ENCODE measurements at regions not wholly inside any gene's neighbourhood (a gene's known extent, or its start where the extent isn't known, plus 50 kb on each side); places are given as distances from the start of the nearest gene placed in this dataset.

DNA sequence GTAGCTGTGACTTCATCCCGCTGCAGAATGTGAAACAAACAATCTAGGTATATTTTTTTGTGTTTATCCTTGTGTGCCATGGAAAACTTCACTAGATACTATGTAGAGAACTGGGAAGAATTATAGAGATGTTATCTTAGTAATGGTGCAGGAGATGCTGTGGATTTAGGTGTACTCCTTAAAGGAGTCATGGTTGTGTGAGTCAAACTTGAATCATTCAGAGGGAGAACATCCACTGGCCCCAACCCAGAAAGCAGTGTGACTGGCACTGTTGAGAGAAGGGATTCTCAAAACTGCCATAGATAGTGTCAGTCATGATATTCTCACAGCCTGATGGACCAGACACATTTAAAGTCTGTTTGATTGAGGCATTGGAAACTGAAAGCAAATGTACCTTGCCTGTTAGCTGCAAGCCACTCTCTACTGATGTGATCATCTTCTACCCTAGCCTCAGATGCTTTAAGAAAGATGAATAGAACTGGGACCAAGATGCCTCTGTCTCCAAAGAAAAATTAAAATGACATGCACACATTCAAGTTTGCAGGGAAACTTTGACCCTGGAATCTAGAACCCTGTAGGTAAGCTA, 754.6 kb downstream of the MRPL39 start:
- Histone ChIP-seq H3K9ac (ENCODE audit: low read depth, low read length, poor library complexity, severe bottlenecking) (no peak overlapping the region), H3K36me3 (ENCODE audit: insufficient read depth, low read length) (no peaks in the 10 kb centered on the region), H3K79me2 (ENCODE audit: insufficient read depth, low read length) (no peaks in the 10 kb centered on the region), H2AFZ (ENCODE audit: low read length) (no peak overlapping the region), H3K9me2 (replicated peaks; ENCODE audit: low read depth, low read length) (no peaks in the 10 kb centered on the region), H3K4me3 (ENCODE audit: low read length, poor library complexity, severe bottlenecking) (no peak overlapping the region), H3F3A (ENCODE audit: low read depth) (no peaks in the 10 kb centered on the region), H3K9me3 (ENCODE audit: insufficient read depth, low read depth, low read length) (no peaks in the 10 kb centered on the region), H3K4me2 (ENCODE audit: low read depth, low read length, poor library complexity, severe bottlenecking) (no peak overlapping the region), H3K27me3 (ENCODE audit: insufficient read depth, low read length, poor library complexity, severe bottlenecking) (no peaks in the 10 kb centered on the region), H3K4me1 (ENCODE audit: insufficient read depth, low read length, poor library complexity, severe bottlenecking) (no peaks in the 10 kb centered on the region), H4K20me1 (ENCODE audit: insufficient read depth, low read length, poor library complexity, severe bottlenecking) (no peaks in the 10 kb centered on the region)
- TF ChIP-seq, protein P1, sequence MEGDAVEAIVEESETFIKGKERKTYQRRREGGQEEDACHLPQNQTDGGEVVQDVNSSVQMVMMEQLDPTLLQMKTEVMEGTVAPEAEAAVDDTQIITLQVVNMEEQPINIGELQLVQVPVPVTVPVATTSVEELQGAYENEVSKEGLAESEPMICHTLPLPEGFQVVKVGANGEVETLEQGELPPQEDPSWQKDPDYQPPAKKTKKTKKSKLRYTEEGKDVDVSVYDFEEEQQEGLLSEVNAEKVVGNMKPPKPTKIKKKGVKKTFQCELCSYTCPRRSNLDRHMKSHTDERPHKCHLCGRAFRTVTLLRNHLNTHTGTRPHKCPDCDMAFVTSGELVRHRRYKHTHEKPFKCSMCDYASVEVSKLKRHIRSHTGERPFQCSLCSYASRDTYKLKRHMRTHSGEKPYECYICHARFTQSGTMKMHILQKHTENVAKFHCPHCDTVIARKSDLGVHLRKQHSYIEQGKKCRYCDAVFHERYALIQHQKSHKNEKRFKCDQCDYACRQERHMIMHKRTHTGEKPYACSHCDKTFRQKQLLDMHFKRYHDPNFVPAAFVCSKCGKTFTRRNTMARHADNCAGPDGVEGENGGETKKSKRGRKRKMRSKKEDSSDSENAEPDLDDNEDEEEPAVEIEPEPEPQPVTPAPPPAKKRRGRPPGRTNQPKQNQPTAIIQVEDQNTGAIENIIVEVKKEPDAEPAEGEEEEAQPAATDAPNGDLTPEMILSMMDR (conservative IDR thresholded peaks at IDR 0.05; ENCODE audit: low read length): no peak
- TF ChIP-seq EZH2phosphoT487 (IDR thresholded peaks at IDR 0.05; ENCODE audit: borderline replicate concordance): no peak

DNA sequence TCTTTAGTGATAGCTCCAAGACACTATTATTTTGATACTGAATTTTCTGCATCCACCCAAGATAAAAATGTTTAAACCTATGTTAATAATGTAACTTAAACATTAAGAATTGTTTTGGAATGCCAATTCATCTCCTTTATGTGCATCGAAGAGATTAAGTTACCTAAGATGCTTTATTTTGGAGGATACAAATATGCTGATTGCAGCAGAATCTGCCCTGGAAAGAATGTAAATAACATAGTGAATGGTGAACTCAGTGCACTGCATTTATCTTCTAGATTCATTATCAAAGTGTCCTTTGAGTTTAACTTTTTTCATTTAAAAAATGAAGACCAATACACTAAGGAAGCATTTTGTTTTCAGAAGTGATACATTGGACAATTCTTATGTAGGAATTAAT, 757.2 kb downstream of the MRPL39 start:
- Histone ChIP-seq H3K4me2 (ENCODE audit: low read depth, low read length, poor library complexity, severe bottlenecking) (no peak overlapping the region), H3K79me2 (ENCODE audit: insufficient read depth, low read length) (no peaks in the 10 kb centered on the region), H3K4me1 (ENCODE audit: insufficient read depth, low read length, poor library complexity, severe bottlenecking) (no peaks in the 10 kb centered on the region), H3K9ac (ENCODE audit: low read depth, low read length, poor library complexity, severe bottlenecking) (no peak overlapping the region), H3K9me3 (ENCODE audit: insufficient read depth, low read depth, low read length) (no peaks in the 10 kb centered on the region), H3F3A (ENCODE audit: low read depth) (no peaks in the 10 kb centered on the region), H4K20me1 (ENCODE audit: insufficient read depth, low read length, poor library complexity, severe bottlenecking) (no peaks in the 10 kb centered on the region), H3K4me3 (ENCODE audit: low read length, poor library complexity, severe bottlenecking) (no peak overlapping the region), H2AFZ (ENCODE audit: low read length) (no peak overlapping the region), H3K9me2 (replicated peaks; ENCODE audit: low read depth, low read length) (no peaks in the 10 kb centered on the region), H3K36me3 (ENCODE audit: insufficient read depth, low read length) (no peaks in the 10 kb centered on the region), H3K27me3 (ENCODE audit: insufficient read depth, low read length, poor library complexity, severe bottlenecking) (no peaks in the 10 kb centered on the region)
- no peak for TF ChIP-seq EZH2phosphoT487 (IDR thresholded peaks at IDR 0.05; ENCODE audit: borderline replicate concordance)

DNA sequence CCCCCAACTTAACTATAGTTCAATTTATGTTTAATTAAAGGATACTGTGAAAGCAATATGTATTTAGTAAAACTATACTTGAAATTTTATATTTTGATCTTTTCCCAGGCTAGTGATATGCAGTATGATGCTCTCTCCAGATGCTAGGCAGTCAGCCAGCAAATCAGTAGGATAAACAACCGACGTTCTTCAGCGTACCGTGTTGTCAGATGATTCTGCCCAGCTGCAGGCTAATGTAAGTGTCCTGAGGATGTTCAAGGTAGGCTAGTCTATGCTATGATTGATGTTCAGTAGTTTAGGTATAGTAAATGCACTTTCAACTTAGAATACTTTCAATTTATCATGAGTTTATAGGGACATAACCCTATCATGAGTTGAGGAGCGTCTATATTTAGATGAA, 762.6 kb downstream of the MRPL39 start:
- H3K9me2 ChIP-seq (replicated peaks; ENCODE audit: low read depth, low read length): no peaks in the 10 kb centered on the region
- H4K20me1 ChIP-seq (ENCODE audit: insufficient read depth, low read length, poor library complexity, severe bottlenecking): no peaks in the 10 kb centered on the region
- H3K27me3 ChIP-seq (ENCODE audit: insufficient read depth, low read length, poor library complexity, severe bottlenecking): no peaks in the 10 kb centered on the region
- H2AFZ ChIP-seq (ENCODE audit: low read length): no peak overlapping the region
- no peaks in the 10 kb centered on the region for H3K4me1 ChIP-seq (ENCODE audit: insufficient read depth, low read length, poor library complexity, severe bottlenecking)
- H3K79me2 ChIP-seq (ENCODE audit: insufficient read depth, low read length): no peaks in the 10 kb centered on the region
- H3K4me3 ChIP-seq (ENCODE audit: low read length, poor library complexity, severe bottlenecking): no peak overlapping the region
- no peaks in the 10 kb centered on the region for H3K36me3 ChIP-seq (ENCODE audit: insufficient read depth, low read length)
- TF ChIP-seq EZH2phosphoT487 (IDR thresholded peaks at IDR 0.05; ENCODE audit: borderline replicate concordance): no peak
- TF ChIP-seq, protein P1 (conservative IDR thresholded peaks at IDR 0.05; ENCODE audit: low read length): no peak
- no peaks in the 10 kb centered on the region for H3K9me3 ChIP-seq (ENCODE audit: insufficient read depth, low read depth, low read length)
- no peaks in the 10 kb centered on the region for H3F3A ChIP-seq (ENCODE audit: low read depth)
- H3K4me2 ChIP-seq (ENCODE audit: low read depth, low read length, poor library complexity, severe bottlenecking): no peak overlapping the region
- no peak overlapping the region for H3K9ac ChIP-seq (ENCODE audit: low read depth, low read length, poor library complexity, severe bottlenecking)

DNA sequence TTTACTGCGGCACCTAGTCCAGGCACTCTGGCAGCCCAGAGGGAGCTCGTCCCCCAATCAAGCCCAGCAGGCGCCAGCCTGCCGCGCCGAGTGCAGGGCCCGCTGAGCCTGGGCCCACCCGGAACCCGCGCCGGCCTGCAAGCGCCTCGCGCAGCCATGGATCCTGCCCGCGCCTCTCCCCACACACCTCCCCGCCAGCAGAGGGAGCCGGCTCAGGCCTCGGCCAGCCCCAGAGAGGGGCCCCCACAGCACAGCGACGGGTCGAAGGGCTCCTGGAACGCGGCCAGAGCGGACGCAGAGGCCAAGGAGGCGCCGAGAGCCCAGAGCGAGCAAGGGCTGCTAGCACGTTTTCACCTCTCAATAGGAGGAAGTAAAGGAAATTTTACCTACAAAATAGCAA, 767.0 kb downstream of the MRPL39 start:
- Histone ChIP-seq H3K4me2 (ENCODE audit: low read depth, low read length, poor library complexity, severe bottlenecking) (no peak overlapping the region), H2AFZ (ENCODE audit: low read length) (no peak overlapping the region), H4K20me1 (ENCODE audit: insufficient read depth, low read length, poor library complexity, severe bottlenecking) (no peaks in the 10 kb centered on the region), H3F3A (ENCODE audit: low read depth) (no peaks in the 10 kb centered on the region), H3K4me3 (ENCODE audit: low read length, poor library complexity, severe bottlenecking) (no peak overlapping the region), H3K27me3 (ENCODE audit: insufficient read depth, low read length, poor library complexity, severe bottlenecking) (no peaks in the 10 kb centered on the region), H3K9me2 (replicated peaks; ENCODE audit: low read depth, low read length) (no peaks in the 10 kb centered on the region), H3K9me3 (ENCODE audit: insufficient read depth, low read depth, low read length) (no peaks in the 10 kb centered on the region), H3K9ac (ENCODE audit: low read depth, low read length, poor library complexity, severe bottlenecking) (no peak overlapping the region), H3K79me2 (ENCODE audit: insufficient read depth, low read length) (no peaks in the 10 kb centered on the region), H3K36me3 (ENCODE audit: insufficient read depth, low read length) (no peaks in the 10 kb centered on the region), H3K4me1 (ENCODE audit: insufficient read depth, low read length, poor library complexity, severe bottlenecking) (no peaks in the 10 kb centered on the region)
- no peak for TF ChIP-seq EZH2phosphoT487 (IDR thresholded peaks at IDR 0.05; ENCODE audit: borderline replicate concordance)
- TF ChIP-seq, protein P1 (conservative IDR thresholded peaks at IDR 0.05; ENCODE audit: low read length): no peak

All from Loucy (cell line).